Skeletal muscle tissue (tissue), 3 donors: ENCODE measurements at regions not wholly inside any gene's neighbourhood (a gene's known extent, or its start where the extent isn't known, plus 50 kb on each side); places are given as distances from the start of the nearest gene placed in this dataset.

Source experiments
- H3K27ac ChIP-seq: one replicate; pipeline ENCODE4 v1.7.0; 2013; ENCODE audit warnings: mild to moderate bottlenecking, low read depth, low read length, inconsistent platforms
- H3K27me3 ChIP-seq, 3 donors: one replicate each; pipeline ENCODE4 v1.7.0; 2013; ENCODE audit warnings: low read length in 3 of 3; ENCODE audit not compliant: control insufficient read depth in 3 of 3, insufficient read depth in 3 of 3
- H3K36me3 ChIP-seq, 3 donors: one replicate each; pipeline ENCODE4 v1.7.0; 2013; ENCODE audit warnings: low read length in 3 of 3; ENCODE audit not compliant: control insufficient read depth in 3 of 3, insufficient read depth in 3 of 3
- H3K4me1 ChIP-seq, 3 donors: one replicate each; pipeline ENCODE4 v1.7.0; 2013; ENCODE audit warnings: low read length in 3 of 3, mild to moderate bottlenecking in 3 of 3; ENCODE audit not compliant: control insufficient read depth in 3 of 3, insufficient read depth in 3 of 3
- H3K4me3 ChIP-seq, 3 donors: one replicate each; pipeline ENCODE4 v1.7.0; 2013; ENCODE audit warnings: low read length in 3 of 3
- H3K9ac ChIP-seq, 3 donors: one replicate each; pipeline ENCODE4 v1.7.0; 2013; ENCODE audit warnings: low read length in 3 of 3, mild to moderate bottlenecking in 3 of 3, moderate library complexity in 2 of 3, low read depth in 1 of 3
- H3K9me3 ChIP-seq, 3 donors: one replicate each; pipeline ENCODE4 v1.7.0; 2013; ENCODE audit warnings: low read length in 3 of 3; ENCODE audit not compliant: control insufficient read depth in 3 of 3
- donor health status: Osteomylitis.

- Histone ChIP-seq H3K9me3 (no peaks in the 10 kb centered on the region), H3K9ac (no peak overlapping the region), H3K27ac (no peak overlapping the region), H3K36me3 (no peaks in the 10 kb centered on the region), H3K4me1 (no peaks in the 10 kb centered on the region), H3K27me3 (peaks cover 0 to 21% (median 5%) of the 10 kb centered on the region in 3 donors), H3K4me3 (no peak overlapping the region)
These were observed 1461.9 kb downstream of the TBC1D22A start for GRCh38 chr22:48224332-48224731.

GRCh38 chr22:48223488-48224190 is 1461.2 kb downstream of the TBC1D22A start:
- Histone ChIP-seq H3K4me1 (no peaks in the 10 kb centered on the region), H3K4me3 (no peak overlapping the region), H3K9me3 (no peaks in the 10 kb centered on the region), H3K27me3 (peaks cover 0 to 25% (median 3%) of the 10 kb centered on the region in 3 donors), H3K36me3 (no peaks in the 10 kb centered on the region), H3K9ac (no peak overlapping the region), H3K27ac (no peak overlapping the region)

GRCh38 chr22:48222742-48223487 is 1460.5 kb downstream of the TBC1D22A start:
- H3K4me3 ChIP-seq, result no peak overlapping the region
- H3K9me3 ChIP-seq, result peaks cover 0 to under 1% (median 0%) of the 10 kb centered on the region in 3 donors
- no peaks in the 10 kb centered on the region for H3K4me1 ChIP-seq
- no peak overlapping the region for H3K9ac ChIP-seq
- H3K36me3 ChIP-seq, result no peaks in the 10 kb centered on the region
- no peak overlapping the region for H3K27ac ChIP-seq
- peaks cover 0 to 25% (median 0%) of the 10 kb centered on the region in 3 donors for H3K27me3 ChIP-seq

- H3K27me3 ChIP-seq, result peaks cover 0 to 19% (median 0%) of the 10 kb centered on the region in 3 donors
- H3K27ac ChIP-seq, result no peak overlapping the region
- no peak overlapping the region for H3K9ac ChIP-seq
- no peak overlapping the region for H3K4me3 ChIP-seq
- peaks cover 2 to 5% (median 3%) of the 10 kb centered on the region in 3 donors for H3K9me3 ChIP-seq
- no peaks in the 10 kb centered on the region for H3K36me3 ChIP-seq
- no peaks in the 10 kb centered on the region for H3K4me1 ChIP-seq
These were observed 1456.5 kb downstream of the TBC1D22A start for GRCh38 chr22:48218889-48219420.

GRCh38 chr22:48217596-48217995 is 1455.1 kb downstream of the TBC1D22A start:
- Histone ChIP-seq H3K36me3 (no peaks in the 10 kb centered on the region), H3K9ac (no peak overlapping the region), H3K27ac (no peak overlapping the region), H3K4me3 (no peak overlapping the region), H3K27me3 (peaks cover 0 to 16% (median 0%) of the 10 kb centered on the region in 3 donors), H3K4me1 (no peaks in the 10 kb centered on the region), H3K9me3 (peaks cover 2 to 5% (median 3%) of the 10 kb centered on the region in 3 donors)

GRCh38 chr22:48212727-48213126 is 1450.3 kb downstream of the TBC1D22A start:
- H3K27ac ChIP-seq, result no peak overlapping the region
- no peak overlapping the region for H3K4me3 ChIP-seq
- H3K36me3 ChIP-seq, result no peaks in the 10 kb centered on the region
- peaks cover 2 to 3% (median 2%) of the 10 kb centered on the region in 3 donors for H3K9me3 ChIP-seq
- peaks cover 3 to 17% (median 7%) of the 10 kb centered on the region in 3 donors for H3K27me3 ChIP-seq
- H3K4me1 ChIP-seq, result no peaks in the 10 kb centered on the region
- H3K9ac ChIP-seq, result no peak overlapping the region

- H3K4me1 ChIP-seq, result no peaks in the 10 kb centered on the region
- no peak overlapping the region for H3K9ac ChIP-seq
- peaks cover 3 to 14% (median 7%) of the 10 kb centered on the region in 3 donors for H3K27me3 ChIP-seq
- H3K27ac ChIP-seq, result no peak overlapping the region
- H3K9me3 ChIP-seq, result peaks cover 0 to 2% (median 0%) of the 10 kb centered on the region in 3 donors
- no peak overlapping the region for H3K4me3 ChIP-seq
- no peaks in the 10 kb centered on the region for H3K36me3 ChIP-seq
These were observed 1448.4 kb downstream of the TBC1D22A start for GRCh38 chr22:48210812-48211211.

GRCh38 chr22:48210198-48210580 is 1447.7 kb downstream of the TBC1D22A start:
- Histone ChIP-seq H3K27ac (no peak overlapping the region), H3K4me3 (no peak overlapping the region), H3K4me1 (no peaks in the 10 kb centered on the region), H3K9ac (no peak overlapping the region), H3K9me3 (peaks cover 0 to 2% (median 0%) of the 10 kb centered on the region in 3 donors), H3K36me3 (no peaks in the 10 kb centered on the region), H3K27me3 (peaks cover 3 to 14% (median 7%) of the 10 kb centered on the region in 3 donors)

- Histone ChIP-seq H3K4me3 (no peak overlapping the region), H3K27ac (no peak overlapping the region), H3K36me3 (no peaks in the 10 kb centered on the region), H3K9ac (no peak overlapping the region), H3K9me3 (peaks cover 0 to 2% (median 0%) of the 10 kb centered on the region in 3 donors), H3K27me3 (peaks cover 3 to 12% (median 7%) of the 10 kb centered on the region in 3 donors), H3K4me1 (no peaks in the 10 kb centered on the region)
These were observed 1447.2 kb downstream of the TBC1D22A start for GRCh38 chr22:48209473-48210197.
